ENCODE measurements at regions not wholly inside any gene's neighbourhood (a gene's known extent, or its start where the extent isn't known, plus 50 kb on each side); places are given as distances from the start of the nearest gene placed in this dataset.

DNA sequence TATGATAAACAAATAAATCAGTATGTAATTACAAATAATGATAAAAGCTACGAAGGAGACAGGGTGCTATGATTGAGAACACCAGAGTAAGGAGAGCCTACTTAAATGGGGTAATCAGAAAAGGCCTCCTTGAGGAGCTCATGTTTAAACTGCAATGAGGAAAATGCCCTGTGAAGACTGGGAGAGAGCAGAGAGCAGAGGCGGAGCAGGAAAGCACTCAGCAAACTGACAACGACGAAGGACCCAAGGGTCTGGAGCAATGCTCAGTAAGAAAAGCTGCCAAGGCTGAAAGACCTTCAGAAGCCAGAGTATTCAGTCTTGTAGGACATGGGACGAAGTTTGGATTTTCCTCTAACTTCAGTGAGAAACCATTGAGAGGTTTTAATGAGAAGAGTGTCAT, 114.2 kb upstream of the PLEKHA5 start:
- H3K4me3 ChIP-seq: no peak overlapping the region
- no peaks in the 10 kb centered on the region for H4K20me1 ChIP-seq (ENCODE audit: insufficient read depth, poor library complexity, severe bottlenecking)
- no peak for DNase-seq (ENCODE audit: low spot score)
- 74% methylated on average over 5 of the region's 5 CpGs for WGBS (ENCODE audit: low lambda C conversion rate, missing lambda C conversion rate)
- TF ChIP-seq EZH2 (IDR thresholded peaks at IDR 0.05; ENCODE audit: borderline replicate concordance): no peak
- no peak for TF ChIP-seq EZH2phosphoT487 (IDR thresholded peaks at IDR 0.05; ENCODE audit: low read depth, severe bottlenecking, unreplicated experiment)
- TF ChIP-seq, protein P1, sequence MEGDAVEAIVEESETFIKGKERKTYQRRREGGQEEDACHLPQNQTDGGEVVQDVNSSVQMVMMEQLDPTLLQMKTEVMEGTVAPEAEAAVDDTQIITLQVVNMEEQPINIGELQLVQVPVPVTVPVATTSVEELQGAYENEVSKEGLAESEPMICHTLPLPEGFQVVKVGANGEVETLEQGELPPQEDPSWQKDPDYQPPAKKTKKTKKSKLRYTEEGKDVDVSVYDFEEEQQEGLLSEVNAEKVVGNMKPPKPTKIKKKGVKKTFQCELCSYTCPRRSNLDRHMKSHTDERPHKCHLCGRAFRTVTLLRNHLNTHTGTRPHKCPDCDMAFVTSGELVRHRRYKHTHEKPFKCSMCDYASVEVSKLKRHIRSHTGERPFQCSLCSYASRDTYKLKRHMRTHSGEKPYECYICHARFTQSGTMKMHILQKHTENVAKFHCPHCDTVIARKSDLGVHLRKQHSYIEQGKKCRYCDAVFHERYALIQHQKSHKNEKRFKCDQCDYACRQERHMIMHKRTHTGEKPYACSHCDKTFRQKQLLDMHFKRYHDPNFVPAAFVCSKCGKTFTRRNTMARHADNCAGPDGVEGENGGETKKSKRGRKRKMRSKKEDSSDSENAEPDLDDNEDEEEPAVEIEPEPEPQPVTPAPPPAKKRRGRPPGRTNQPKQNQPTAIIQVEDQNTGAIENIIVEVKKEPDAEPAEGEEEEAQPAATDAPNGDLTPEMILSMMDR (IDR thresholded peaks at IDR 0.05; ENCODE audit: poor library complexity): no peak
- H2AFZ ChIP-seq: no peak overlapping the region
- no peaks in the 10 kb centered on the region for H3K79me2 ChIP-seq
- H3K9me3 ChIP-seq (ENCODE audit: low read depth): no peaks in the 10 kb centered on the region
- H3K4me2 ChIP-seq: no peak overlapping the region
- H3K27me3 ChIP-seq: no peaks in the 10 kb centered on the region
- no peaks in the 10 kb centered on the region for H3K36me3 ChIP-seq (replicated peaks; ENCODE audit: insufficient read depth, low read depth)
- H3K27ac ChIP-seq: no peak overlapping the region
- peaks cover 5% of the 10 kb centered on the region for H3K4me1 ChIP-seq (ENCODE audit: insufficient read depth)
- H3K9me2 ChIP-seq (replicated peaks; ENCODE audit: insufficient read depth): no peaks in the 10 kb centered on the region

GRCh38 chr12:19018302-19018970, 111.1 kb upstream of the PLEKHA5 start:
- H4K20me1 ChIP-seq (ENCODE audit: insufficient read depth, poor library complexity, severe bottlenecking): no peaks in the 10 kb centered on the region
- peak overlapping the region; percentile 5 for H2AFZ ChIP-seq
- H3K4me2 ChIP-seq: no peak overlapping the region
- H3K9me2 ChIP-seq (replicated peaks; ENCODE audit: insufficient read depth): no peaks in the 10 kb centered on the region
- H3K27me3 ChIP-seq: no peaks in the 10 kb centered on the region
- H3K79me2 ChIP-seq: no peaks in the 10 kb centered on the region
- no peak for DNase-seq (ENCODE audit: low spot score)
- H3K27ac ChIP-seq: peak overlapping the region; percentile 47
- H3K36me3 ChIP-seq (replicated peaks; ENCODE audit: insufficient read depth, low read depth): no peaks in the 10 kb centered on the region
- 50% methylated on average over 1 of the region's 1 CpG for WGBS (ENCODE audit: low lambda C conversion rate, missing lambda C conversion rate)
- no peaks in the 10 kb centered on the region for H3K9me3 ChIP-seq (ENCODE audit: low read depth)
- peaks cover 11% of the 10 kb centered on the region for H3K4me1 ChIP-seq (ENCODE audit: insufficient read depth)
- no peak overlapping the region for H3K4me3 ChIP-seq
- TF ChIP-seq EZH2phosphoT487 (IDR thresholded peaks at IDR 0.05; ENCODE audit: low read depth, severe bottlenecking, unreplicated experiment): no peak
- TF ChIP-seq, protein P1 (IDR thresholded peaks at IDR 0.05; ENCODE audit: poor library complexity): no peak
- TF ChIP-seq EZH2 (IDR thresholded peaks at IDR 0.05; ENCODE audit: borderline replicate concordance): no peak

DNA sequence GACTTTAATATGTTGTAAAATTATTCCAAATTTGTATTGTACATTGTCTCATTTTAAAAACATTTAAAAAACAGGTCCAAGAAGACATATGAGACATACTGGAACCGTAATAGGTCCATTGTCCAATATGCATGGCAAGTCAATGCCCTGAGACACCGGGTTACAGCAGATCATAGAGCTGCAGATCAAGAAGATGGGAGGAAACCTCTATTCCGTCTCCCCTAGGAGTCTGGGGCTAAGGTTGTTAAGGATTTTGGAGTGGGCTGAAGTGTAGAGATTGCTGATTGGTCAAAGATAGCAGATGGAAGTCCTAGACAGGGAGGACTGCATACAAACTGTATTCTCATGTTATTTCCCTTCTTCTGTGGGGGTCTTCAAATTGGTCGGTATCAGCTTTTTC, 108.3 kb upstream of the PLEKHA5 start:
- H3K36me3 ChIP-seq (replicated peaks; ENCODE audit: insufficient read depth, low read depth): no peaks in the 10 kb centered on the region
- TF ChIP-seq EZH2phosphoT487 (IDR thresholded peaks at IDR 0.05; ENCODE audit: low read depth, severe bottlenecking, unreplicated experiment): no peak
- no peaks in the 10 kb centered on the region for H3K9me3 ChIP-seq (ENCODE audit: low read depth)
- no peak for DNase-seq (ENCODE audit: low spot score)
- H4K20me1 ChIP-seq (ENCODE audit: insufficient read depth, poor library complexity, severe bottlenecking): no peaks in the 10 kb centered on the region
- peaks cover 11% of the 10 kb centered on the region for H3K4me1 ChIP-seq (ENCODE audit: insufficient read depth)
- H3K4me2 ChIP-seq: peak overlapping the region; percentile 23
- no peaks in the 10 kb centered on the region for H3K9me2 ChIP-seq (replicated peaks; ENCODE audit: insufficient read depth)
- H3K79me2 ChIP-seq: no peaks in the 10 kb centered on the region
- WGBS (ENCODE audit: low lambda C conversion rate, missing lambda C conversion rate): 86% methylated on average over 4 of the region's 4 CpGs
- no peak overlapping the region for H2AFZ ChIP-seq
- H3K27ac ChIP-seq: no peak overlapping the region
- no peaks in the 10 kb centered on the region for H3K27me3 ChIP-seq
- no peak overlapping the region for H3K4me3 ChIP-seq

DNA sequence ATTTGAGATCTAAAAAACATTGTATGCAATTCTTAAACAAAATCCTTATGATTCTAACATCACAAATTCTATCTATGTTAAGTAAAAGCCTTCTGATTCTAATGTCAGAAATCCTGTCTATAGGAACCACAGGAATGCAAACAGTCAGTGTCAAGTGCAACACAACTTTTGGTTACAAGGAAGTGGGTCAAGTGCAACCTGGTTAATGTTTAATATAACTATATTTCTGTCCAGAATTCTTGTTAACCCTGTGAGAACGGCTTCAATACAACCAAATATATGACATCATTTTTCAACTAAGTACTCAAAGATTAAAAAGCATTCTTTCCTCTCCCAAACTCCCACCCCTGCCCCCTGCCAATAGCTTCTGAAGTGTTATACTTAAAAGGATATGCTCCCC, 107.9 kb upstream of the PLEKHA5 start:
- peak overlapping the region; percentile 23 for H3K4me2 ChIP-seq
- H3K79me2 ChIP-seq: no peaks in the 10 kb centered on the region
- H3K27me3 ChIP-seq: no peaks in the 10 kb centered on the region
- no peak overlapping the region for H3K4me3 ChIP-seq
- DNase-seq (ENCODE audit: low spot score): peak; percentile 11
- H3K9me3 ChIP-seq (ENCODE audit: low read depth): no peaks in the 10 kb centered on the region
- H3K9me2 ChIP-seq (replicated peaks; ENCODE audit: insufficient read depth): no peaks in the 10 kb centered on the region
- TF ChIP-seq EZH2phosphoT487 (IDR thresholded peaks at IDR 0.05; ENCODE audit: low read depth, severe bottlenecking, unreplicated experiment) (no peak), EZH2 (IDR thresholded peaks at IDR 0.05; ENCODE audit: borderline replicate concordance) (no peak)
- TF ChIP-seq, protein P1 (IDR thresholded peaks at IDR 0.05; ENCODE audit: poor library complexity): no peak
- peaks cover 11% of the 10 kb centered on the region for H3K4me1 ChIP-seq (ENCODE audit: insufficient read depth)
- H3K27ac ChIP-seq: no peak overlapping the region
- H2AFZ ChIP-seq: no peak overlapping the region
- no peaks in the 10 kb centered on the region for H4K20me1 ChIP-seq (ENCODE audit: insufficient read depth, poor library complexity, severe bottlenecking)
- 48% methylated on average over 1 of the region's 1 CpG for WGBS (ENCODE audit: low lambda C conversion rate, missing lambda C conversion rate)
- no peaks in the 10 kb centered on the region for H3K36me3 ChIP-seq (replicated peaks; ENCODE audit: insufficient read depth, low read depth)

All from hepatocyte (in vitro differentiated cells).